ENCODE measurements at regions not wholly inside any gene's neighbourhood (a gene's known extent, or its start where the extent isn't known, plus 50 kb on each side); places are given as distances from the start of the nearest gene placed in this dataset.

- TF ChIP-seq CTCF (conservative IDR thresholded peaks at IDR 0.05; ENCODE audit: low read length) = no peak
- TF ChIP-seq EZH2phosphoT487 (IDR thresholded peaks at IDR 0.05; ENCODE audit: borderline replicate concordance) = no peak
These were observed 235.5 kb downstream of the CMPK2 start for GRCh38 chr2:6630209-6630608.

Data from Loucy (cell line).